T-helper 1 cell (primary cell): ENCODE measurements at regions not wholly inside any gene's neighbourhood (a gene's known extent, or its start where the extent isn't known, plus 50 kb on each side); places are given as distances from the start of the nearest gene placed in this dataset.
"Not testable (repeated sequence)": the region's sequence is repeated elsewhere in the genome, so short reads cannot be mapped to it uniquely, and the experiment has no call there.

Experiments
- DNase-seq, 5 donors: peaks; one replicate each; pipeline ENCODE4 v3.0.0-alpha.2; 2012 to 2020

DNA sequence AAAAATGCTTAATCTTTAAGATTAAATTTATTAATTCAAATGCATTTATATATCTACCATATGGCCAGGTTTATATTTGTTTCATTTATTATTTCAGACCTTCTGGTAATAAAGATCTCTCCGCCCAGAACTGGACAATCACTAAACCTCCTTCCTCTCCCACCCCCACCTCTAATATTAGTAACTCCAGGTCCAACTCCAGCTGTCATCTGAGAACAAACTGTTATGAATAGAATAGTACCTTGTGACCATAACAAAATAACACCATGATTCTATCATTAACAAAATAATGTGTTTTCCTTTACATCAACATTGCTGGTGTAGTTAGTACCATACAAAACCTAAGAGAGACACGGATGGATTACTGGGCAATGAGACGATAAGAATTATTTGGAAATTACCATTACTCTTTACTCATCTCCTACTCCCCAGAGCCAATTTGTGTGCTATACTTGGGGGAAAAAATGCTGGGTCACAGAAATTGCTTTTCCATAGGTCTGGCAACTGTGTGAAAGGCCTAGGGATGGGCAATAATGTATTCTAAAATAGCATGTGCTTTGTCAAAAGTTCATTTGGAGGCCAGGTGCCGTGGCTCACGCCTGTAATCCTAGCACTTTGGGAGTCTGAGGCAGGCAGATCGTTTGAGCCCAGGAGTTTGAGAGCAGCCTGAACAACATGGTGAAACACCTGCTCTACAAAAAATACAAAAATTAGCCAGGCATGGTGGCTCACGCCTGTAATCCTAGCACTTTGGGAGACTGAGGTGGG, 186.1 kb downstream of the ENC1 start:
- DNase-seq, result no peak

- no peak for DNase-seq
Observed at GRCh38 chr5:74452856-74453255, 187.7 kb downstream of the ENC1 start.

DNA sequence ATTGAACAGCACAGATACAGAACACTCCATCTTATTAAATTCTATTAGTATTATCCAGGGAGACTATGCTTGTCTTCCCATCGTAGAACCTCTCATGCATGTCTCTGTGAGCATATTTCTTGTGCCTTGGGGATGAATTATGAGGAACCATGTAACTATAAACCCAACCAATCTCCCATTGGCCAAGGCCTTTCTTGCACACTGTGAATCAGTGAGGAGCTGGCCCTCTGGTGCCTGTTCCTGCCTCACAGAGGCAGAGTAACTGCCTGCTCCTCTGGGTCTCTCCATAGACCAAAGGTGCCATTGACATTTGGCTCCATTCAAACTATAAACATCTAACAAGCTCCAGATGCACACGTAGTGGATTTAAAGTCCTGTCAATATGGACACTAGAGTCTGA, 190.4 kb downstream of the ENC1 start:
- no peak for DNase-seq

GRCh38 chr5:74446725-74447241, 193.7 kb downstream of the ENC1 start:
- DNase-seq, result no peak

- no peak for DNase-seq
Observed at GRCh38 chr5:74442466-74442865, 198.1 kb downstream of the ENC1 start.

GRCh38 chr5:74441616-74442015, 198.9 kb downstream of the ENC1 start:
- no peak for DNase-seq

DNA sequence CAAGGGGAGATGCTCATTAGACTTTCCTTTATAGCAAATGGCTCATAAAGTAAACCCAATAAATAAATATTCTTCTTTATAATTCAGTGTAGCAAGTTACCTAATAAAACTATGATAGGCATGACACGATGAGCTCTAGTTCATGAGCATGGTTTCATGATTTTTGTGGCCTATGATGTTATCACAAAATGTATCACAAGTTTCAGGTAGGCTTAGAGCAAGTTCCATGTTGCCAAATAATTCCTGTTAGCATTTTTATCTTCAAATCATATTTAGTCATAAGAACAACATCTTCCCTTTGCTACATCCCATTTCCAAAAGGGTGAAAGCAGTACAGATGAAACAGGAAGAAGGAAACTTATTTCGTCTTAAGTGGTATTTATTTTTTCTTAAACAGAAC, 200.2 kb downstream of the ENC1 start:
- no peak for DNase-seq

- not testable (repeated sequence) for DNase-seq
Observed at GRCh38 chr5:74437870-74438269, 202.7 kb downstream of the ENC1 start.

- DNase-seq, result no peak
Observed at GRCh38 chr5:74433896-74434829, 206.4 kb downstream of the ENC1 start.

DNA sequence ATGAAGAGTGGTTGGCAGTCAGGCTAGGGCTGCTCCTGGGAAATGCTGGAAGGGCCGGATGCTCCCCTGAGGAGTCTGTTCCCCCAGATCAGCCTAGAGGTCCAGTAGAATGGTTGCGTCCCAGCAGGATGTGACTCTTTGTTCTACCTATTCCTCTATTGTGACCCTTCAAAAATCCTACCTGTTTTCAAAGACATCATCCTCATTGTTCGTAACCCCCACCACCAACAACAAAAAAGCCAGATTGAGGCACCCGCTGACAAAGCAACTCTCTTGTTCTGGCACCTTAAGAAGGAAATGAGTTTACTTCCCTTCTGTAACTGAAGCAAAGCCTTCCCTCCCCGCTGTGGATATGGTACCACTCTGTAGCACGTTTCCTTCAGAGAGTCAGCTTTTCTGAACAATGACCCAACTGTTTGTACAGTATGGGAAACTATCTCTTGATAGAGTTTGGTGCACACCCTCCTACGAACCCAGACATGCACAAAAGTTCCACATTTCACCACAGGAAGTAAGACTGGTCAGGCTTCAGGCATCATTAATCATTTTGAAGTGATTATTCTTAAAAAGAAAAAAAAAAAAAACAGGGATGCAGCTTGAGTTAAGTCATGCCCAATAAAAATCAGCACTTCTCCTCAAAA, 207.2 kb downstream of the ENC1 start:
- no peak for DNase-seq

DNA sequence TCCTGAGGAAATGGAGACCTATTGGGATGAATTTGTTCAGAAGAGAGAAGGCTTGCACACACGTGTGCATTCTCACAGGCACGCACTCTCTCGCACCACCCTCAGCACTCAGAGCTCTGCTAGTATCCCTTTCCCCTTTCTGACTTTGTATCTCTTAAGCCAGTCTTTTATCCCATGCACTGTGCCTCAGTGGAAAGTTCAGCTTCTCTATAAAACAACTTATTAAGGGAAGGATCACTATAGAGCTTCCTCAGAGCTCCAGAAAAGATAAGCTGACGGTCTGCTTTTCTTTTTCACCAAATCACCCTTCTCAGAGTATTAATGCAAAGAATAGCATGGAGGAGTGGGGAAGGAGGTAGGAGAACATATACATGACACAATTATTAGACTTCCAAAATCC, 207.8 kb downstream of the ENC1 start:
- DNase-seq, result no peak

DNA sequence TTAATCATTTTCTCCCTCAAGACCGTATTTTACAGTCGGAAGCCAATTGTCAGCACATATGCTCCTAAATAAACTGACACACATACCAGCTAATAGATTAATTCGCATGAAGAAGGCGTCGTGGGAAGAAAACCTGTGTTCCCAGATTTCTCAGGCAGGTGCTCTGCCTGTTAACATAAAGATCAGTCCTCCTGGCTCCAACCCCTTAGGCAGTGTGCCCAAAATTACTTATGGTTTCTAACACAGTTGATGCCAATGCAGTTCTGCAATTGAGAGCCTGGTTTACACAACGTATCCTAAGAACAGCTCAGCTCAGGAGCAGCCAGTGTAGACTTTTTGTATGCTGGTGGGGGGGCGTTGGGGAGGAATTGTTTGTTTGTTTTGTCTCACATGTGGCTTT, 208.3 kb downstream of the ENC1 start:
- no peak for DNase-seq

DNA sequence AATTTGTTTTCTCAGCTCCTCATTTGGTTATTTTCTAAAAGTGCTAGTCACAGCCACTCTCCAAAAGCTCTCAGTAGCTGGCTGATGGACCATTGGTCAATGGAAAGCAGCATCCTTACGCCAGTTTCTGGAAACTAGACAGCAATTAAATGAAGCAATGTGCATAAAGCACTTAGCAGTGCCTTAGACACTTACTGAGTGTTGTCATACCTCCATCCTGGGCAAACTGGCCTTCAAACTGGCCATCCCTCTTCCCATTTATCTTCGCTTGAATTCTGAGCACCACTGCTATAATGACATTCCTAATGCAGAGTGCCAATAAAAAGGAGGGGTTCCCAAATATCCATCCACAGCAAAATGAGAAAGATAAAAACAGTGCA, 209.2 kb downstream of the ENC1 start:
- DNase-seq, result no peak

DNA sequence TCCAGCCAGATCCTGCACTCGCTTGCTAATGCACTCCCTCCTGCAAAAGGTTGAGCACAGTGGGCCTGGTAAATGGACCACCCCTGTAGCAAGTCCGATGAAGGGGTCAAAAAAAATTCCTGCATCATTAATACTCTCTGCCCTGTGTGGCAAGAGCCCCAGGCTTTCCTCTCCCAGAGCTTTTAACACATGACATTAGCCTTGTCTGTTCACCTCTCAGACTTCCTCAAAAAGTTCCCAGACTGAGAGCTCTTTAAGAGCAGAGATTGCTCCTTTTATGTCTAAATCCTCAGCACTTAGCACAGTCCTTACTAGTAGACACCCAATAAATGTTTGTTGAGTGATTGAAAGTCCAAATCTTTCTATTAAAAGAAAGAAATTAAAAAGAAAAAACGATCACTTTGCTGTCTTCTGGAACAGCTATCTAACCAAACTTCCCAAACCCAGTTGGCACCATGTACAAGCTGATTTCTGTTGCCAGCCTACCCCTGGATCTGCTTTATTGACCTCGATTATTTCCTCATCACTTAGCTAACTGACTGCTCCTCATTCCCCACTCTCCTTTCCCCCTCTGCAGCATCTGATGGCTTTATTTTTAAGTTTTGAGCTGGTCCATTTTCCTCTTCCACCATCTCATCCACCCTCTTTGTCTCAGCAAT, 209.8 kb downstream of the ENC1 start:
- no peak for DNase-seq

DNA sequence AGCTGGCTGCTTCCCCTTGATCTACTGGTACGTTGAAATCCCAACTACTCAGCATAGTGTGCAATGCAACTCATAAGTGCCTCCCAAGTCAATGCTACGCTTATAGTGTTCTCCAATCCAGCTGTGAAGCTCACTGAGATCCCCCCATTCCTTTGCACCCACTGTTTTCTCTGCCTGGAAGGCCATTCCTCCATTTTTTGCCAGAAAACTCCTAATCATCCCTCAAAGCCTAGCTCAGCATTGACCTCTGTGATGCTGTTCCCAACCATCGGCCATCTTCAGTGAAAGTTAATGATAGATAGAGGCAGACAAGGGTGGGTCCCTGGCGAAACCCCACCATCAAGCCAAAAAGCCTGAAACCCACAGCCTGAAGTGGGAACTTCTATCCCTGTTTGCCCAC, 211.0 kb downstream of the ENC1 start:
- DNase-seq, result no peak

GRCh38 chr5:74428876-74429275, 211.7 kb downstream of the ENC1 start:
- DNase-seq, result no peak

DNA sequence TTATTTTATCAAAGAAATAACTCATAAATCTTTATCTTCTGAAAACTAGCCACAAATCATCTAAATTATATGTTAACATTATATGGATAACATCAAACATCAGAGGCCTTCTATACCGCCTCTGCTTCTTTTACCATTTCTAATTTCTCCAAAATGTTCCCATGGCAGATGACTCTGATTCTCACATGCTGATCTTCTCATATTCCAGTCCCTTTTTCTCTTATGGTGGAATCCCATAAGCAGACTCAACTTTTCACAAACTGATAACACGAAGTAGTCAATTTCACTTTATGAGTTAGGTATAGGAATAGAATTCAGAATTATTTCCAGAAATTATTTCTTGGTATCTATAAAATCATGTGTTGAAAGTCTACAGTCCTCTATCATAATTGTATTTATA, 212.3 kb downstream of the ENC1 start:
- DNase-seq, result no peak

DNA sequence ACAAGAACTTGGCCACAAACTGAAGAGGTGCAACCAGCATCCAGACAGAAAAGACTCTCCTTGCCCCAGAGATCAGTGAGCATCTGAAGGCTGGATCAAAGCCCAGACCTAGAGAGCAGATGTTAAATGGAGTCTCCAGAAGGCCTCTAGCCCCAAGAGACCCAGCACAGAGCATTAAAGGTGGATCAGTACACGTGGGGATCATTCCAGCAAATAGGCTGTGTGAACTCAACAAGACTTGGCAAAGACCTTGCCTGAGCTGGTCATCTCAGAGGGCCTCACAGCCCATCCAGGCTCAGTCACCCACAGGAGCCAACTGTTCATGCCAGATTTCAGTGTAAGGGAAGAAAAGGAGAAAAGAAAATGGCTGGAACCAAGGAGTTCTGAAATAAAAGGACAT, 214.0 kb downstream of the ENC1 start:
- DNase-seq, result no peak

GRCh38 chr5:74424162-74424868, 216.2 kb downstream of the ENC1 start:
- no peak for DNase-seq

GRCh38 chr5:74423383-74423782, 217.1 kb downstream of the ENC1 start:
- no peak for DNase-seq

DNA sequence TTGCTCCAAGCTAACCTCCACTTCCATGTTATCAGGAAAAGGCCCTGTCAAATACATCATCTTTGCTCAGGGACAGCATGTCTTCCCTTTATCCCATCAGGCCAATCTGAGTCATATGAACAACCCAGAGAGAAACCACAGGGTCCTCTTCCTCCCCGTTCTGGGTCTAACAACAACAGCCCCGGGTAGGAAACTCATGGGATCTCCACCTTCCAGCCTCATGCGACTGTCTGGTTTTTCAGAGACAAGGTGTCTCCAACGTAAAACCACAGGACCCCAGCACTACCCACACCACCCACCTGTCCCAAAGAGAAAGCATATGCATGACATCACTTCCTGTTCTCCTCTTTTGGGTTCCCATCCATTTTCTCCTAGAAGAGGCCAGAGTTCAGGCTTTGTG, 217.9 kb downstream of the ENC1 start:
- DNase-seq, result no peak

- no peak for DNase-seq
Observed at GRCh38 chr5:74422030-74422429, 218.5 kb downstream of the ENC1 start.
